Endodermal cell (in vitro differentiated cells): ENCODE measurements at regions not wholly inside any gene's neighbourhood (a gene's known extent, or its start where the extent isn't known, plus 50 kb on each side); places are given as distances from the start of the nearest gene placed in this dataset.

Source experiments
- DNase-seq: peaks from one replicate; pipeline ENCODE4 v3.0.0-alpha.2; 2017
- H3K27ac ChIP-seq: 2 replicates; pipeline ENCODE4 v1.5.1; 2013; ENCODE audit warnings: mild to moderate bottlenecking, low read depth, low read length, moderate library complexity
- H3K27me3 ChIP-seq: 2 replicates; pipeline ENCODE4 v1.6.1; 2013; ENCODE audit warnings: mild to moderate bottlenecking, low read length, moderate library complexity; ENCODE audit not compliant: insufficient read depth, control insufficient read depth, poor library complexity, severe bottlenecking
- H3K36me3 ChIP-seq: 2 replicates; pipeline ENCODE4 v1.7.0; 2013; ENCODE audit warnings: mild to moderate bottlenecking, low read length, moderate library complexity; ENCODE audit not compliant: control insufficient read depth, insufficient read depth
- H3K4me1 ChIP-seq: one replicate; pipeline ENCODE4 v1.7.0; 2013; ENCODE audit warnings: low read length; ENCODE audit not compliant: control insufficient read depth, insufficient read depth
- H3K4me3 ChIP-seq: 2 replicates; pipeline ENCODE4 v1.5.1; 2013; ENCODE audit warnings: mild to moderate bottlenecking, low read length, moderate library complexity
- H3K9ac ChIP-seq: 2 replicates; pipeline ENCODE4 v1.6.1; 2013; ENCODE audit warnings: mild to moderate bottlenecking, low read length, moderate library complexity; ENCODE audit not compliant: poor library complexity, severe bottlenecking; ENCODE audit errors: extremely low read depth
- H3K9me3 ChIP-seq: 2 replicates; pipeline ENCODE4 v1.6.1; 2013; ENCODE audit warnings: mild to moderate bottlenecking, low read length, moderate library complexity; ENCODE audit not compliant: control insufficient read depth
- H3K27ac Mint-ChIP-seq: 2 replicates; pipeline ENCODE4 v1.8.0; 2020; ENCODE audit warnings: mixed read lengths
- H3K27me3 Mint-ChIP-seq: 2 replicates; pipeline ENCODE4 v1.8.0; 2021; ENCODE audit warnings: mild to moderate bottlenecking, mixed read lengths; ENCODE audit not compliant: insufficient read depth
- H3K36me3 Mint-ChIP-seq: 2 replicates; pipeline ENCODE4 v1.8.0; 2020; ENCODE audit warnings: low read depth, mixed read lengths
- H3K4me1 Mint-ChIP-seq: 2 replicates; pipeline ENCODE4 v1.8.0; 2020; ENCODE audit warnings: mixed read lengths
- H3K4me3 Mint-ChIP-seq: 2 replicates; pipeline ENCODE4 v1.8.0; 2020; ENCODE audit warnings: mild to moderate bottlenecking, moderate library complexity, mixed read lengths
- H3K9me3 Mint-ChIP-seq: 2 replicates; pipeline ENCODE4 v1.8.0; 2020; ENCODE audit warnings: mild to moderate bottlenecking, mixed read lengths
- WGBS, 2 experiments: methylation state at CpG; one replicate each; pipeline versions ENCODE4 v1.1.5 to v1.1.7; 2013; ENCODE audit warnings: missing lambda C conversion rate in 2 of 2, mixed read lengths in 1 of 2; ENCODE audit not compliant: insufficient coverage in 1 of 2, insufficient read length in 1 of 2; 5-methylcytosine and 5-hydroxymethylcytosine counted together
- TF ChIP-seq, protein P1 (sequence below): fragments of 200-600 bp; sonication (generic); conservative IDR thresholded peaks from 2 replicates; pipeline ENCODE4 v1.5.0; 2021; ENCODE audit warnings: antibody characterized with exemption, mild to moderate bottlenecking

DNA sequence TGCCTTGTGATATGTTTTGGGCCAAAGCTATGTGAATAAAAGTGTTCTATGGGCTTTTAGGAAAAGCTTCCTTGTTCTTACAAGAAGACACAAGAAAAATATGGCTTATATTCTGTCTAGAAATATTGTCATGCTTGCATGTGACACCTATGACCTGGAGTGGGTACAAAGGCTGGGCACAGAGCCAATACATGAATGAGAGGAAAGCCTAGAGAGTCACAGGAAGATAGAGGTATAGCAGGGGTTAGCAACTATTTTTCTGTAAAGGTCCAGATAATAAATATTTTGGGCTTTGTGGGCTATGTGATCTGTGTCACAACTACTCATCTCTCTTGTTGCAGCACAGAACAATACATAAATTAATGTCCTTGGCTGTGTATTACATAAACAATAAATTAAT, 196.6 kb upstream of the CD180 start:
- Histone ChIP-seq H3K4me1 (no peaks in the 10 kb centered on the region), H3K27me3 (no peaks in the 10 kb centered on the region), H3K27ac (no peak overlapping the region), H3K36me3 (no peaks in the 10 kb centered on the region), H3K9ac (no peak overlapping the region), H3K9me3 (no peaks in the 10 kb centered on the region), H3K4me3 (no peak overlapping the region)
- Mint-ChIP-seq H3K36me3 (no peaks in the 10 kb centered on the region), H3K27me3 (peaks cover 1% of the 10 kb centered on the region), H3K4me3 (no peak overlapping the region), H3K27ac (no peak overlapping the region), H3K4me1 (peaks cover 3% of the 10 kb centered on the region), H3K9me3 (peaks cover 2% of the 10 kb centered on the region)
- TF ChIP-seq, protein P1, sequence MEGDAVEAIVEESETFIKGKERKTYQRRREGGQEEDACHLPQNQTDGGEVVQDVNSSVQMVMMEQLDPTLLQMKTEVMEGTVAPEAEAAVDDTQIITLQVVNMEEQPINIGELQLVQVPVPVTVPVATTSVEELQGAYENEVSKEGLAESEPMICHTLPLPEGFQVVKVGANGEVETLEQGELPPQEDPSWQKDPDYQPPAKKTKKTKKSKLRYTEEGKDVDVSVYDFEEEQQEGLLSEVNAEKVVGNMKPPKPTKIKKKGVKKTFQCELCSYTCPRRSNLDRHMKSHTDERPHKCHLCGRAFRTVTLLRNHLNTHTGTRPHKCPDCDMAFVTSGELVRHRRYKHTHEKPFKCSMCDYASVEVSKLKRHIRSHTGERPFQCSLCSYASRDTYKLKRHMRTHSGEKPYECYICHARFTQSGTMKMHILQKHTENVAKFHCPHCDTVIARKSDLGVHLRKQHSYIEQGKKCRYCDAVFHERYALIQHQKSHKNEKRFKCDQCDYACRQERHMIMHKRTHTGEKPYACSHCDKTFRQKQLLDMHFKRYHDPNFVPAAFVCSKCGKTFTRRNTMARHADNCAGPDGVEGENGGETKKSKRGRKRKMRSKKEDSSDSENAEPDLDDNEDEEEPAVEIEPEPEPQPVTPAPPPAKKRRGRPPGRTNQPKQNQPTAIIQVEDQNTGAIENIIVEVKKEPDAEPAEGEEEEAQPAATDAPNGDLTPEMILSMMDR, result no peak
- DNase-seq, result no peak

GRCh38 chr5:67390935-67391334, 194.3 kb upstream of the CD180 start:
- Histone ChIP-seq H3K4me1 (no peaks in the 10 kb centered on the region), H3K4me3 (no peak overlapping the region), H3K27ac (no peak overlapping the region), H3K27me3 (no peaks in the 10 kb centered on the region), H3K9ac (no peak overlapping the region), H3K36me3 (no peaks in the 10 kb centered on the region), H3K9me3 (no peaks in the 10 kb centered on the region)
- DNase-seq, result no peak
- no peaks in the 10 kb centered on the region for H3K9me3 Mint-ChIP-seq
- TF ChIP-seq, protein P1, result no peak
- no peak overlapping the region for H3K27ac Mint-ChIP-seq
- H3K36me3 Mint-ChIP-seq, result no peaks in the 10 kb centered on the region
- H3K4me3 Mint-ChIP-seq, result no peak overlapping the region
- peaks cover 1% of the 10 kb centered on the region for H3K27me3 Mint-ChIP-seq
- peaks cover 3% of the 10 kb centered on the region for H3K4me1 Mint-ChIP-seq
- 63% methylated on average over 1 of the region's 1 CpG; no CpG with 5 or more reads in 1 of the 2 experiments for WGBS, 2 experiments

GRCh38 chr5:67383451-67383850, 186.9 kb upstream of the CD180 start:
- no peaks in the 10 kb centered on the region for H3K27me3 ChIP-seq
- H3K27ac ChIP-seq, result no peak overlapping the region
- no peak for DNase-seq
- no peak overlapping the region for H3K4me3 Mint-ChIP-seq
- no peak overlapping the region for H3K27ac Mint-ChIP-seq
- H3K4me3 ChIP-seq, result no peak overlapping the region
- H3K36me3 Mint-ChIP-seq, result no peaks in the 10 kb centered on the region
- H3K9me3 Mint-ChIP-seq, result no peaks in the 10 kb centered on the region
- no peaks in the 10 kb centered on the region for H3K4me1 Mint-ChIP-seq
- TF ChIP-seq, protein P1, result no peak
- H3K27me3 Mint-ChIP-seq, result no peaks in the 10 kb centered on the region
- H3K4me1 ChIP-seq, result no peaks in the 10 kb centered on the region
- no peaks in the 10 kb centered on the region for H3K9me3 ChIP-seq
- no peaks in the 10 kb centered on the region for H3K36me3 ChIP-seq
- H3K9ac ChIP-seq, result no peak overlapping the region
